ENCODE measurements at regions not wholly inside any gene's neighbourhood (a gene's known extent, or its start where the extent isn't known, plus 50 kb on each side); places are given as distances from the start of the nearest gene placed in this dataset.

DNA sequence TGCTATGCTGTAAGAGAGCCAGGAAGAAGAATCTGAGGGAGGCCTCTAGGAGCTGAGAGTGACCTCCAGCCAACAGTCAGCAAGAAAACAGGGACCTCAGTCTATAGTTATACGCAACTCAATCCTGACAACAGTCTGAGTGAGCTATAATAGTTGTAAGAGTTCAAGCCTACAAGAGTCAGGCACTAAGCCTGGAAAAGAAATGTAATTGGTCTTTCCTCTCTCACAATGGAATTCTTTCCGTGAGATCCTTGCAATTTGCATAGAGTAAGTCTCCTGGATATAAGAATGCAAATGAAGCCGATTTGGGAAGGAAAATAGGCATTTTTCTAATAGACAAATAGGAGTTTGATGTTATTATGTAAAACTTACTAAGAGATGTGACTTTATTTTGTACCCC, 1332.6 kb upstream of the CELF4 start:
- DNase-seq, result no peak

DNA sequence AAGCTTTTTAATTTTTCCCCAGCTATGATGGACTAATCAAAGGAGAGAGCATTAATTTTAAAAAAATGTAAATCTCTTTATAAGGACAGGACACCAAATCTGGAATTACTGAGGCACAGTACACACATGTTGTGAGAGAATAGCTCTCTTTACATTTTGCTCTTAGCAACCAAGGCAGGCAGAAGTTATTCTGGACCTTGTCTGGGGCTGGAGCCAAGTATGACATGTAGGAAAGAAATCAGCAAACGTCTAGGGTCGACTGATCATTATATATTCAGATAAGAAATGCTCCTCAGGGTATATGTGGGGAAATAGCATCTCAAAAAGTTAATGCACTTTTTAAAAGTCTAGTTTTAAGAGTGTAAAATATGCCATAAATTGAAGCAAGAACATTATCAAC, 1330.0 kb upstream of the CELF4 start:
- DNase-seq, result no peak

DNA sequence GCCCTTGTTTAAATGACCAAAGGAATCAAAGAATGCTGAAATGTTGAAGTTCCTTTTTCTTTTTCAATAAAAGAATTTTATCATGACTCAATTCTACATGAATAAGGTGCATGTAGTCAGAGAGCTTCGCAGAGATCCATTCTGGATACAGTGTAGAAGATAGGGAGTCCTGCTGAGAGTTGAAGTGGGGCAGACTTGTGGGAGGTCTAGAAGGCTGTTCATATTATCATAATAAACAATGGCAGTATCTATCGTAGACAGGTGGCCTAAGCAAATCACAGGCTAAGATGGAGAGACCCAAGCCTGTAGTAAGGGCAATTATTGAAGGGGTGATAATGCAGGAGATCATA, 1322.0 kb upstream of the CELF4 start:
- DNase-seq, result no peak

DNA sequence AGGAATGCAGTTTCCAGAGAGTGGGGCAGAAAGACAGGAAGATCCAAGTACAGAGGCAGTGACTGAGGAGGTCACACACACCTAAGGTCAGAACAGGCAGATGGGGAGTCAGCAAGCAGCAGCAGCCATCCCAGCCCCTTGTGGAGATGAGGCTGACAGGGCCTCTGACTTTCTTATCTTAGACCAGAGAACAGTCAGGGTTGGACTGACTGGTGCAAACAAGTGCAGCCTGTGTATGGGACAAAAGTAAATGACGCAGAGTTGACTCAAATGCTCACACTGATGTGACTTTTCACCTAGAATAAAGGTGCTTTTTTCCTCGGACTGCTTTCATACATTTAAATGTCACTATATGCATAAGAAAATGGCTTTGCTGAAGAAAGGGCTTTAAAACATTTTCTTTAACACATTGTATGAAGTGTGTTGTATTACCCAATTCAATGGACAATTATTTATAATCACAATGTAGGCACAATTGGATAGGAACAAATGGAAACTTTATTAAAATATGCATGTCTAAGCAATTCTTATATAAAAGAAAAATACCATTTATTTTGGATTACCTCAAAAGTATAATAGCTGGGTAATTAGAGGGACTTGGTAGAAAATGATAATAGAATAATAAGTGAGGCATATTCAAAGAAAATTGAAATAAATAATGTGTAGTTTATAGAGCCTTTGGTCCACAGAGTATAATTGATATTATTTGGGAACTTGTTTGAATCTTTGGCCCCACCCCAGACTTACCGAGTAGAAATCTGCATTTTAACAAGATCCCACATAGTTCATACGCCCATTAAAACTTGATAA, 1321.5 kb upstream of the CELF4 start:
- DNase-seq, result no peak

DNA sequence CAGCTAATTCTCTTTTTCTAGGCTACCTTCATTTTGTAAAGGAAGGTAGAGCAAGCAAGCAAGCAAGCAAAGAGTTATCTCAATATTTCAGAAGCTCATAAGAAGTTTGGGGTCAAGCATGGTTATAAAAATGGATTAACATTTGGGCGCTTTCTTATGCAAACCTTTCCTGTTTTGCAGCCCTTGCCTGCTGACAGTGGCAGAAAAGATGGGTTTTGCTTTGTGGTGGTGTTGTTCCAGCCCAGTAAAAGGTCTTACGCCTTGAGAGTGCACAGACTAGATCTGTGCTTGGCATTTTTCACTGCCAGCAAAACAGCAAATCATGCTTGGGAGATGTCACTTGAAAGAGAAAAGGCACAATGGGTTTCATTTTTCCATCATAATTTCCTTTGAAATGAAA, 1320.6 kb upstream of the CELF4 start:
- DNase-seq, result no peak

- no peak for DNase-seq
These were observed 1318.5 kb upstream of the CELF4 start for GRCh38 chr18:38884050-38884449.

DNA sequence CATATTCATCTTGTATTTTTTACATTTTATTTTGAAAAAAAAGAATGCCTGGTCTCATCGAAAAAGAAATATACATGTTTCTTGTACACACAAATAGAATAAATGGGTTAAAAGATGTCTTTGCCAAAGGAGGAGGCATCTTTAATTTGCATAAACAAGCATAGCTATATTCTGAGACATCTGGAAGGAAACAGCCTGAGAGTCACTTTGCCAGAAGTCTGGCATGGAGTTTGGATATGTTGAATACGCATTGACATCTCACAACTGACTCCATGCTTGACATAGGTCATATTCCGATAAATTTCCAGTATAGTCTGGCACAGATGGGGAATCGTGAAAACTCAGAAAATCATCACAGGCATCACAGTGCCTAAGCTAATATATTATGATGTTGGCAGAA, 1317.5 kb upstream of the CELF4 start:
- no peak for DNase-seq

DNA sequence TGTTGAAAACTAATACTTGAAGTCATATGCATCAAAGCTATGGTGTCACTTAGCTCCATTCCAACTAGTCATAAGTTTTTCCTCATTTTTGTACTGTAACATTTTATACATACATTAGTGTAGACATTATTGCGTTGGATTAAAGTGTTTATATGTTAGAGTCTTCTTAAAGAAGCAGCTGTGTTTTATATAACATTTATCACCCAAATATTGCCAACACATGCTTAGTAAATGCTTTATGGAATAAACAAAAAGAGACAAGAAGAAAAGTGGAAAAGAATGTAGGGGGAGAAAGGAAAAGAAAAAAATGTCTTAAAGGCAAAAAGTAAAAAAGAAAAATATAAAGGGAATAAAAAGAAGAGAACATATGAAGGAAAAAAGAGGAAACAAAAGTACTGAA, 1314.3 kb upstream of the CELF4 start:
- no peak for DNase-seq

GRCh38 chr18:38872342-38872741, 1306.7 kb upstream of the CELF4 start:
- no peak for DNase-seq

DNA sequence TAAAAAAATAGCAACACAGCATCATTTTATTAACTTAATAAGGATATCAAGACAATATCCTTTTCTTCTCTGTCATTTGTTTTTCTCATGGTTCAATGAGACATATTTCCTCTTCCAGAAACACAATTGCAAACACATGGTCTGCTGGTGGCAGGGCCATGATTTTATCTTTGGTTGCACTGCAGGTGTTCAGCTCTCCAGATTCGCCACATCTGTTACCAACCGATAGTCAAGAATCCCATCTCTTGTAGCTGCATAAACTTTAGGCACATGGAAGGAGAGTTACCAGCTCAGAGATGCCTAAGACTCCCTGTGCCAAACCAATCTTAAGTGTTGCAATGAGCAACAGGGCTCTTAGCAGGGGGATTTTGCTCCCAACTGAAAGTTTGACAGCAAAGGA, 1303.2 kb upstream of the CELF4 start:
- no peak for DNase-seq

DNA sequence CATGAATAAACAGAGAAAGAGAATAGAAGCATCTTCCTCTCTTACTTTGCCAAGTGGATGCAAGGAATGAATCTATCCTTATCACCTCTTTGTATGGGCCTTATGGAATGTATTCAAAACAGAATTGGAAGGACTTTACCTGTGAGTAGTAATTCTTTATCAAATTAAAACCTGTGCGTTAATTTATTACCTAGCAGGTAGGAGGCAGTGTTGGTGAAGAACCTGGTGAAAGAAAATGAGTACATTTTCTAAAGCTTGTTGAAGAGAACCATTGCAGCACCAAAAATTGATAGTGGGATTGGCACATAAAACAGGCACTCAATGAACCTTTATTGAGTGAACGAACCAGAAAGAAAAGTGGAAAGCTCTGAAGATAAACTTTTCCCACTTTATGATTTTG, 1302.1 kb upstream of the CELF4 start:
- no peak for DNase-seq

GRCh38 chr18:38851526-38851925, 1285.9 kb upstream of the CELF4 start:
- no peak for DNase-seq

GRCh38 chr18:38847326-38847725, 1281.7 kb upstream of the CELF4 start:
- no peak for DNase-seq

GRCh38 chr18:38843291-38843690, 1277.7 kb upstream of the CELF4 start:
- DNase-seq, result no peak

DNA sequence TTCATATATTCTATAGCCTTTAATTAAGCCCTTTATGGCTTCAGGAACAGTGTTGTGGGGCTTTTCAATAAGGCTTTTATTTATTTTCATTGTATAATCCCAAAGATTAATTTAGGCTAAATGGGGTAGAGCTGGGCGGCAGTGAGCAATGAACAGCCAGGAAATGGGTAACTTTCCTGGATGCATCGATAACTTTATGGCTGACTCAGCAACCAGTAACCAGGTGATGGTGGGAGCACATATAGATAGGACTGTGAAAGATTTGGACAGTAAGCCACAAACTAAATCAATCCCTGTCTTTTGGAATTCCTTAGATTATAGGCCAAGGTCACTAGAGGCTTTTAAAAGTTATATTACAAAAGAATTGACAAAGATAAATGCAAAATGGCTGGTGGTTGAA, 1260.6 kb upstream of the CELF4 start:
- DNase-seq, result no peak

- no peak for DNase-seq
These were observed 1245.6 kb upstream of the CELF4 start for GRCh38 chr18:38811209-38811608.

GRCh38 chr18:38810789-38811188, 1245.2 kb upstream of the CELF4 start:
- DNase-seq, result no peak

- DNase-seq, result no peak
These were observed 1242.3 kb upstream of the CELF4 start for GRCh38 chr18:38807915-38808314.

GRCh38 chr18:38805256-38805655, 1239.7 kb upstream of the CELF4 start:
- DNase-seq, result no peak

- no peak for DNase-seq
These were observed 1236.0 kb upstream of the CELF4 start for GRCh38 chr18:38801640-38802039.

GRCh38 chr18:38796762-38797161, 1231.2 kb upstream of the CELF4 start:
- DNase-seq, result no peak

- DNase-seq, result peak; percentile 79
These were observed 1227.1 kb upstream of the CELF4 start for GRCh38 chr18:38792731-38793130.

DNA sequence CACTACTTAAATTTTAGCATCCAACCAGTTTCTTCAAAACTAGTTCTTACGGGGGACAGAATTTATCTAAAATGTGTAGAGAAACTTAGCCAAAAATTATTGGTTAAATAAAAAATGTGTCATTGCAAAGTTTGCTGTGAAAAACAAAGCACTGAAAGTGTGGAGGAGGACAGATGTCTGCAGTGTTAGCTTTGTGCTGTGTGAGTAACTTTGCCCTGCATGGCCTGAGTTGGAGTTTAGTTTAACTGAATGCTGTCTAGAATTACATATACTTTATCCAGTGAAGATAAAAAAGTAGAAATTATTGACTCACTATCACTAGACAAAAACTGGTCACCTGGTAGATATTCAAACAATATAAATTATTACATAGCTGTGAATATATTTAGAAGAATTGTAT, 1225.2 kb upstream of the CELF4 start:
- no peak for DNase-seq

- DNase-seq, result no peak
These were observed 1224.7 kb upstream of the CELF4 start for GRCh38 chr18:38790303-38790702.

- no peak for DNase-seq
These were observed 1223.5 kb upstream of the CELF4 start for GRCh38 chr18:38789141-38789540.

DNA sequence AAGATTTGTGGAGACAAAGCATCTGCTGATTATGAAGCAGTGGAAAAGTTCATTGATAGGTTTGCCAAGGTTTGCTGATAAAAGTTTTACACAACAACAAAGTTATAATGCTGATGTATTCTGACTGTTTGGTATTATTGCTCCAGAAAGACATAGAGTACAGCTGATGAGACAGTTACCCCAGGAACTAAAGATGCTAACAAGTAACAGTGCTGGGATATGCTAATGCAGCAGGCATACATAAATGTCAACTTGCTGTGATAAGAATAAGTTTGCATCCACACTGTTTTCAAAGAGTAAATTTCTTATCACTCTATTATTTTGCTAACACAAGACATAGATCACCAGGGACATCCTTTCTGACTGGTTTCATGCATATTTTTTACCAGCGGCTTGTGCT, 1221.3 kb upstream of the CELF4 start:
- no peak for DNase-seq

Data from hematopoietic multipotent progenitor cell treated with erythropoietin and hydrocortisone succinate and interleukin-3 and kit ligand, for 8 days (in vitro differentiated cells).